Bronchial epithelial cell (primary cell): ENCODE measurements at regions not wholly inside any gene's neighbourhood (a gene's known extent, or its start where the extent isn't known, plus 50 kb on each side); places are given as distances from the start of the nearest gene placed in this dataset.

Experiments used
- DNase-seq: peaks from one replicate; pipeline ENCODE4 v3.0.0-alpha.2; 2010; ENCODE audit warnings: low read depth
- FAIRE-seq: peaks from 2 replicates; lab custom pipeline; 2011; peaks lifted over from hg19 to GRCh38; lab: Jason Lieb, UNC
- H3K27me3 ChIP-seq: 2 replicates; pipeline ENCODE4 v1.5.1; 2011; ENCODE audit warnings: low read length; ENCODE audit not compliant: control insufficient read depth, insufficient read depth
- H3K36me3 ChIP-seq: 2 replicates; pipeline ENCODE4 v1.5.1; 2011; ENCODE audit warnings: low read length; ENCODE audit not compliant: control insufficient read depth, insufficient read depth
- H3K4me3 ChIP-seq: 2 replicates; pipeline ENCODE4 v1.5.1; 2011; ENCODE audit warnings: mild to moderate bottlenecking, low read depth, low read length, control low read depth
- TF ChIP-seq, protein P1 (sequence below): IDR thresholded peaks from 2 replicates; pipeline ENCODE4 v1.5.1; 2011; ENCODE audit warnings: mild to moderate bottlenecking, moderate library complexity, low read length, control low read depth, inconsistent platforms; ENCODE audit not compliant: insufficient read depth, severe bottlenecking

GRCh38 chr1:98030483-98030882 lies 109.6 kb upstream of the DPYD start:
- no peaks in the 10 kb centered on the region for H3K27me3 ChIP-seq
- TF ChIP-seq, protein P1, sequence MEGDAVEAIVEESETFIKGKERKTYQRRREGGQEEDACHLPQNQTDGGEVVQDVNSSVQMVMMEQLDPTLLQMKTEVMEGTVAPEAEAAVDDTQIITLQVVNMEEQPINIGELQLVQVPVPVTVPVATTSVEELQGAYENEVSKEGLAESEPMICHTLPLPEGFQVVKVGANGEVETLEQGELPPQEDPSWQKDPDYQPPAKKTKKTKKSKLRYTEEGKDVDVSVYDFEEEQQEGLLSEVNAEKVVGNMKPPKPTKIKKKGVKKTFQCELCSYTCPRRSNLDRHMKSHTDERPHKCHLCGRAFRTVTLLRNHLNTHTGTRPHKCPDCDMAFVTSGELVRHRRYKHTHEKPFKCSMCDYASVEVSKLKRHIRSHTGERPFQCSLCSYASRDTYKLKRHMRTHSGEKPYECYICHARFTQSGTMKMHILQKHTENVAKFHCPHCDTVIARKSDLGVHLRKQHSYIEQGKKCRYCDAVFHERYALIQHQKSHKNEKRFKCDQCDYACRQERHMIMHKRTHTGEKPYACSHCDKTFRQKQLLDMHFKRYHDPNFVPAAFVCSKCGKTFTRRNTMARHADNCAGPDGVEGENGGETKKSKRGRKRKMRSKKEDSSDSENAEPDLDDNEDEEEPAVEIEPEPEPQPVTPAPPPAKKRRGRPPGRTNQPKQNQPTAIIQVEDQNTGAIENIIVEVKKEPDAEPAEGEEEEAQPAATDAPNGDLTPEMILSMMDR = no peak
- FAIRE-seq = no peak
- DNase-seq = peak; percentile 67
- H3K4me3 ChIP-seq = no peak overlapping the region
- H3K36me3 ChIP-seq = no peaks in the 10 kb centered on the region

- FAIRE-seq = no peak
These were observed 108.0 kb upstream of the DPYD start for GRCh38 chr1:98028800-98029199.

GRCh38 chr1:98027103-98027705 lies 106.4 kb upstream of the DPYD start:
- no peak for DNase-seq
- H3K27me3 ChIP-seq = no peaks in the 10 kb centered on the region
- FAIRE-seq = no peak
- TF ChIP-seq, protein P1 = no peak
- no peak overlapping the region for H3K4me3 ChIP-seq
- no peaks in the 10 kb centered on the region for H3K36me3 ChIP-seq

More at GRCh38 chr1:98028800-98029199, 108.0 kb upstream of the DPYD start:
- no peaks in the 10 kb centered on the region for H3K36me3 ChIP-seq
- H3K4me3 ChIP-seq = no peak overlapping the region
- no peak for DNase-seq
- H3K27me3 ChIP-seq = no peaks in the 10 kb centered on the region
- TF ChIP-seq, protein P1 = no peak

GRCh38 chr1:98025858-98026257 lies 105.0 kb upstream of the DPYD start:
- Histone ChIP-seq H3K36me3 (no peaks in the 10 kb centered on the region), H3K27me3 (no peaks in the 10 kb centered on the region), H3K4me3 (no peak overlapping the region)
- TF ChIP-seq, protein P1 = no peak
- FAIRE-seq = no peak
- no peak for DNase-seq

GRCh38 chr1:98021126-98021525 lies 100.3 kb upstream of the DPYD start:
- no peak for FAIRE-seq
- TF ChIP-seq, protein P1 = no peak
- H3K36me3 ChIP-seq = no peaks in the 10 kb centered on the region

GRCh38 chr1:98019747-98020146 lies 98.9 kb upstream of the DPYD start:
- H3K27me3 ChIP-seq = no peaks in the 10 kb centered on the region
- H3K4me3 ChIP-seq = no peak overlapping the region
- TF ChIP-seq, protein P1 = no peak
- FAIRE-seq = no peak
- no peak for DNase-seq
- no peaks in the 10 kb centered on the region for H3K36me3 ChIP-seq

More at GRCh38 chr1:98021126-98021525, 100.3 kb upstream of the DPYD start:
- DNase-seq = no peak
- H3K4me3 ChIP-seq = no peak overlapping the region
- H3K27me3 ChIP-seq = no peaks in the 10 kb centered on the region
